Hematopoietic multipotent progenitor cell treated with erythropoietin and hydrocortisone succinate and interleukin-3 and kit ligand, for 4 days (in vitro differentiated cells): ENCODE measurements at regions not wholly inside any gene's neighbourhood (a gene's known extent, or its start where the extent isn't known, plus 50 kb on each side); places are given as distances from the start of the nearest gene placed in this dataset.

Experiments
- DNase-seq: peaks from one replicate; pipeline ENCODE4 v3.0.0-alpha.2; 2015

DNA sequence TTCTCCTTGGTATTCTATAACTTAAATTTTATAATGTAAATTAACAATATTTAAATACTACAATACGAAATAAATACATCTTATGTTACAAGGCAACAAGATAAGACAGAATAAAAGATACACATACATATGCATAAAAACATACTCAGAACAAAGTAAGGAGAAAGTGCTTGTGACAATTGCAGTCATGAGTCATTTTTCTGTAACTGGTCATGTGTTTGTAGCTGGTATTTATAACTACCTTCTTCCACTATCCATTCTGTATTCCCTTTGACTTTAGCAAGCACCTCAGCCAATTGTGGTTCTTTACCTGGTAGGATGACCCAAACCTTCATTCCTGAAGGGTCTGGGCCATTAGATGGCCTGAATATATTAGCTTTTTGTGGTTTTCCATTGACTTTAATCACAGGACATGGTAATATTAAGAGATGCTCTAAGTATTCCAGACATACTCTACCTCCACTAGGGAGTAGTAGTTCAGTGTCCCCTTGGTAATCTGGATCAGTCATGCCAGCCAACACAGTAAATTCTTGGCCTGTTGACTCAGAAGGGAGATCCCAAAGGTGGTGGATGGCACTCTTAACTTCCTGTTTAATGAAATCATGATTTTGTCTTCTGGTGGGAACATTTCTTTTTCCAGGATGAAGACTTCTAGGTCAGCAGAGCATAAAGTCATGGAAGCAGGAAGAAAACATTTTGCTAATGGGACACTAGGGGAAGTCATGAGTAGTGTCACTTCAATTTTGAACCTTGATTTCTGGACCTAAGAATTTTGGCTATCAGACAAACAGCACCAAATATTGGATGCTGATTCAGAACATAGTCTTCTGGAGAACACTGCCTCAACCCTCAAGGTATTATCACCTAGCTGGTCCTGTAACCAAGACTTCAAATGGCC, 733.7 kb upstream of the IGFBP3 start:
- no peak for DNase-seq

DNA sequence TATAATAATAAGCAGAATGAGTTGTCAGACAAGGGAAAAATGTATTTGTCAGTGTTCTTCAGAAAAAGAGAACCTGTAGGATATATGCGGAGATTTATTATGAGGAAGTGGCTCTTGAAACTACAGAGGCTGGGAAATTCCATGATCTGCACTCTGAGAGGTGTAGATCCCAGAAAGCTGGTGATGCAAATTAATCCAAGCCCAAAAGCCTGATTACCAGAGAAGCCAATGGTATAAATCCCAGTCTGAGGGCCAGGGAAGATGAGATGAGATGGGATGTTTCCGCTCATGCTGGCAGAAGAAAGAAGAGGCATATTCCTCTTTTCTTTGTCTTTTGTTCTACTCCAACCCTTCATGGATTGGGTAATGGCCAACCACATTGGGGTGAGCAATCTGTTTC, 732.8 kb upstream of the IGFBP3 start:
- DNase-seq = no peak

DNA sequence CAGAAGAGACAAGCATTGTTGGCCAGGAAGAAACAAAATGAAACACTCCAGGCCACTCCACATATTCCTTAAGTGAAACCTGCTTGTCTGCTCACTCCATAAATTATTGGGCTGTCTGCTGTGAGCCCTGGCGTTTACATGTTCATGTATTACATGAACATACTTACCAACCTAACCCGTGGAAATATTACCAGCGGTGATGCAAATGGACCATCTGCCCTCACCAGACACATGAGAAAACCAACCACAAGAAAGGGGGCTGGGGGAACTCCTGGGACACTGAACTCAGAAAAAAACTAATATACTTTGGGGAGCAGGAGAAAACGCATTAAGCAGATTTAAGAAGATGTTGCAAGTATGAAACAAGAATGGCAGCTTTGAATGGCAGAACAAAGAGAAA, 731.2 kb upstream of the IGFBP3 start:
- DNase-seq = no peak

DNA sequence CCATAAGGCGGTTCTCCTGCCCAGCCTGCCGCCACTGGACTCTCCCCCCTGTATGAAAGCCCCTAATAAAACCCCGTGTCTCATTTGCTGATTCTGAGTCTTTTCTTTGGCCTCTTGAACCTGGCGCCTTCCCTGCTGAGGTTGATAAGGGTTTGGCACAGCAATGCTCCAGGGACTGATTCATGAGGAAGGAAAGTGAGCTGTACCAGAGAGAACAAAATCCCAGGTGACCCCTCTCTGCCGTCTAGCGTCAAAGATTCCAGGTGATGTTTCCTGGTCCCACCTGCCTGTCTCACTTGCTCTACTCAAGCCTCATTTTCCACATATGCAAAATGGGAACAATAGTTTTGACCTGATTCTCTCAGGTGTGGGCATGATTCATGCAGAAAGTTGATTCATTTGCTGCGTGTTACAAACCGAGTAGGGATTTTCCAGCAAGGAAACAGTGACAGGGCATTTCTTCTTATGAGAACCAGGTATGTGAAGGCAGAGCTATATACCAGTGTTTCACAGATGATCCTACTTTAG, 730.6 kb upstream of the IGFBP3 start:
- DNase-seq = no peak

DNA sequence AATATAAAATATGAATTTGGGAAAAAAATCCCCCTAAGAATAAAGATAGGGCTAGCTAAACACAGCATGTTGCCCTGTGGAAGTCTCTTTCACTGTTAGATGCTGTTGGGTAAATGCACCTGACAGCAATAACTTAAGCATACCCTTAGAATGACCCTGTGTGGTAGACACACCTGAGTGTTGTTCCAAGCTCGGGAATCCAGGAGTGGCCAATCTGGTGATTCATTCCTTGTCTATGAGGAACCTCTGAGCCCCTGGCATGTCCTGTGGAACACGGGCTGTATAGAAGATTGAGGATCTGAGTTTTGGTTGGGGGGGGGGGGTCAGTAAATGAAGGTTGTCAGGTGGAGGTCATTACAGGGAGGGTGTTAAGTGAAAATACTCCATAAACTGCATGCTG, 730.0 kb upstream of the IGFBP3 start:
- DNase-seq = no peak

DNA sequence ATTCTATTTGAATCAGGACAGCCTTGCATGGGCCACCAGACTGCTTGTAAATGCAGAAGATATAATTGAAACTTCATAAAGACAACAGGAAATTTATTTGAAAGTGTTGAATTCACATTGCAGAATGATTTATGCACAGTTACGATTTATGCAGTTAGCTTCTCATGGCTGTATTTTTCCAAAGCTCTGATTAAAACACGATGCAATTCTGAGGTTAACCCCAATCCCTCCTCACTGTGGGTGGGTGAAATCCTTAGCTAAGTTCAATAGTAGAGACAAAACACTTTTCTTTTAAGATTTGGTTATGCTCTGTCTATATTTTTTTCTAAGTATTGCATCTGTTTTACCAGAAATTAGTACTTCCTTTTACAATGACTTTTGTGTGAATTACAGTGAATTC, 728.8 kb upstream of the IGFBP3 start:
- DNase-seq = no peak

DNA sequence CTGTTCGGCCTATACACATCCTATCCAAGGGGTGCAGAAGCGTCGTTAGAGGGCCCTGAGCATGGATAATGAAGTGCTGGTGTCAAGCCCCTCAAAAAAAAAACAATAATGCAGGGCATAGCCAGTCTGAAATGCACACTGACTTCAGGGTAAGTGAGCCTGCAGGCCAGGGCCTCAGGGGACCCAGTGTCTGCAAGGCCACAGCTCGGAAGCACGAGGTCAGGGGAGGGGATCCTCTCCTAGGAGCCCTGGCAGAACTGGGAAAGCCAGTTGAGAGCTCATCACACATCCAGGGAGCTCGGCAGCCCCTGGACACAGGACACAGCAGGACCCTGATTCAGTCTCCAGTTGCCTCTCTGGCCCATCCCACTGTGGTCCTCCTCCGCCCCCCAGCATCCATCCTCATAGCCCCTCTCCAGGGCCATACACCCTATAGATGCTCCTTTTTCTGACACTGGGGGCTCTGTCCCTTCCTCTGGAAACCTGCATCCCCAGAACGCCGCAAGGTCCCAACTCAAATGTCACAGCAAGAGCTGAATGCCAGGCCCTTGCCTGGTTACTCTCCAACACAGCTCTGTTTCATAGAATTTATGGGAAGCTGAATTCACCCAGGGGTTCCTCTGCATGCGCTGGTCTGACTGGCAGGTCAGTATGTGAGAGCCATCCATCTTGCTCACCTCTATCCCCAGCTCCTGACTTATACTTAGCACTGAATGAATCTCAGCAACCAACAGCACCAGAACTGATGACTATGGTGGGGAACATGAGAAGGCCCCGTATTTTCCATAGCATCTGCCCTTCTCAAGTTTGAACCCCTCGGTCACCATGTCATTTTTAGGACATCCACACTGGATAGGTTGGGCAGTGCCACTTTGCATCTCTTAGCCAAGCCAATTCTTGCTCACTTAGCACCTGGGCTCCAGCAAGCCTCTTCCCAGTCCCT, 717.0 kb upstream of the IGFBP3 start:
- no peak for DNase-seq

DNA sequence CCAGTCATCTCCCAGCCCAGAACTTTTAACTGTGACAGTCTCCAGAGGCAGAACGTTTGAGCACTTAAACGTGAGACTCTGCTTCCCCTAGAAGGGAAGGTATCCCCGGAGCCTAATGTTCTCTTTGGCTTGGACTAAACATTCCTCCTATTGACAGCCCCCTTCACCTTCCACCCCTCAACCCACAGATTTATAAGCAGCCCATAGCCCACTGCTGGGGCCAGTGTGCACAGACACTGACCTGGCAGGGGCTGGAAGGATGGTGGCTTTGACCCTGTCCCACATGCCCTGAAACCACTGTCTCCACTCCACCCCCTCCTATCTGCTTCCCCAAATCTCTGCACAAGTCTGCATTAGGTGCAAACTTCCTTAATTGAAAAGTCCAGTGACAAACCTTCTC, 715.0 kb upstream of the IGFBP3 start:
- no peak for DNase-seq

DNA sequence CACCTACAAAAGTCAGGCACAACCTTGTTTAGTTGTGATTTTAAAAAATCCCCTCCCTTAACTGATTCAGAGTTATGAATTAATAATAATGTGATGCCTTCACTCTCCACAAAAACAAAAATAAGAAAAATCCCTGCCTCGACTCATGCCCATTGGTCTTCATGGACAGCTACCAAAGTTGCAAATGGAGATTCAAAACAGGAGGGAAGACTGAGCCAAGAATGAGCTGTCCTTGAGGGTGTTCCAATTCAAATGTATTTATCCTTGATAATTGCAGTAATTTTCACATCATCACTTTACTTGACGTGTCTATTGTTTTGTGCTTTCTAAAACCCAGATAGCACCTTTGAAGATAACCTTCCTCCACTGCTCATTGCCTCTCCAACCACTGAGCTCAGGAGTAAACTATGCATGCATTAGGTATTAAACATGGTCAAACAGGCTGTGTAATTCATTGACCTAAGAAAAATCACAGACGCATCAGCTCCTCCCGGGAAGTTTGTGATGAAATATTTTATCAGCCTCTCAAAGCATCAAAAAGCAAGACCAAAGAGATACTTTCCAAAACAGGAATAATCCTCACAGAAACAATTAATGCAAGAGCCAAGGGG, 712.7 kb upstream of the IGFBP3 start:
- DNase-seq = no peak

DNA sequence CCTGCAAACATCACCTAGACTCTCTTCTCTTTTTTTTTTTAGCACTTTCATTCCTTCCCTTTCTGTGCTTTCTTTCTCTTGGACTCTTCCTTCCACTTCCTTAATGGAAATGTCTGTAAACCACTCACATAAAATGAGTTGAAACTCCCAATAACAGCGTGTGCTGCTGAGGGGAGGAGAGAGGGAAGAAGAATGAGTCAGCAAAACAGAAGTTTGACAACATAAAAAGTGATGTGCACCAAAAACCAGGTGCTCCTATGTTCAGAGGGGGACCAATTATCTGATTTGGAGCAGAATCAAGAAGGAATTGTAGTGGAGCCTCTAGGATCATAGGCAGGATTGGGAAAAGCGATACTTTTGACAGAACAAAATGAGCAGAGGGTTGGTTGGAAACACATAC, 712.1 kb upstream of the IGFBP3 start:
- no peak for DNase-seq

DNA sequence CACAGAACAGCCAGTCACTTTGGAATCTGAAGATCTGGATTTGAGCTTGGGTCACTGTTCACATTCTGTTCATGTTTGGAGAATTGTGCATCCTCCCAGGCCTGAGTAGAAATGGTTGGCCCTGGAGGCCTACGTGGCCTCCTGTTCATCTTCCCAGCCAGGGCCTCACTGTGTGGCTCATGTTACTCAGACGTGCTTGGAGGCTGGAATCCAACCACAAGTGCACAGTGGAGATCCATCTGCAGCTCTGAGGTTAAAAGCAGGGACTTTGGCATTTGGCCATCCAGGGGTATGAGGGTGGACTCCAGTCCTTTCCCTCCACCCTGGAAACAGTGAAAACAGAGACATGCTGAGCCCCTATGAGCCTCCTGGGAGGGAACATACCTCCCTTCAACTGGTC, 709.0 kb upstream of the IGFBP3 start:
- DNase-seq = no peak

DNA sequence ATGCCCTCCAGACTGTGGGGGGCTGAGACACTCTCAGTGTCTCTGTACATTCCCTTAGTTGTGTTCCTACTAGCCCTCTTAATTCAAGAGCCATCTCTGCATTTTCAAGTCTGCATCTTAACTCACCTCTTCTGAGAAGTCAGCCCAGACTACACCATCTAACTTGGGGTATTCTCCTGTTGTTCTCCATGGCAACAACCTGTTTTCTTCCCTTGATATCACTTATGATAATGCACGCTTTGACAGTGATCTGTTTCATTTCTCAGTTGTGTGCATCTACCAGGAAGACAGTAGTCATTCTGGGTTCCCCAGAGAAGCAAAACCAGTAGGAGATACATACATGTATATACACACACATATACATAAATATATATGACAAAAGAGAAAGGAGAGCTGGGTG, 707.3 kb upstream of the IGFBP3 start:
- DNase-seq = no peak

DNA sequence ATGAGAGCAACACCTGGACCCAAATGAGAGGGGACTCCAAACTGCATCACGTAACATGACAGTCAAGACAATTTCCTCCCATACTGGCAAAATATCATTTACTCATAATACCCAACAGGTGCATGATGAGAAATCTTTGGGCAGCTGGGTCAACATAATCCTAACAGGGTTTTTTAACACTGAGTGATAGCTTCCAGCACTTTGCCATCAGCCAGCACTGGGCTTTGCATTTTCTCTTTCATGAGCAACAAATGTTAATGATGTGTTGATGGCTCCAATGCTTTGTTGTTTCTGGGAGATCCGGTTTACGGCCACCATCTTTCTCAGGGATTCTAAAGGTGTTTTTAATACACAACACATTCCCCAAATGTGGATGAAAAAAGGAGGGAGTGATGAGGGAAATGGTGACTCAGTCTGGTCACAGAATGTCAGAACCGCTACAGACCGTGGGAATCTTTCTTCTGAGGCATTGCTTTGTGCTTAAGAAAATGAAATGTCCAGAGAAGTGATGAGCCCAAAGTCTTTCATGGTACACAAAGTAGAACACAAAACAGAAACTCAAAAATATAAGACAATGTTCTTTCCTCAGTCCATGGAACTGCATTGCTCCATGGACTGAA, 705.7 kb upstream of the IGFBP3 start:
- DNase-seq = no peak

DNA sequence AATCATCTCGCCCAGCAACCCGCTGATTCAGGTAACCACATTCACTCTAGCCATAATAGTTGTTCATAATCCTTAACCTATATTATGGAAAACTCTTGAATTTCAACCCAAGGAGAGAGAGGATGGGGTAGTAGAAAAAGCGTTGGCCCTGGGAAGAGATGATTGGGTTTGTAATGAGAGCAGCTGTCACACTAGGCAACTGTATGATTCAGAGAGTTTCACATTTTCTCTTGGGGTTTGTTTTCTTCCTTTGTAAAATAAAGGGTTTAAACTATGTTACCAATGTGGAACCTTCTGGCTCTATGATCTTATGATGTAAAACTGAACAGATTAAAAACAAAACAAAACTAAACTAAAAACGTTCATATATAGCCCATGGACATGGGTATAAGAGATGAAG, 705.2 kb upstream of the IGFBP3 start:
- no peak for DNase-seq

DNA sequence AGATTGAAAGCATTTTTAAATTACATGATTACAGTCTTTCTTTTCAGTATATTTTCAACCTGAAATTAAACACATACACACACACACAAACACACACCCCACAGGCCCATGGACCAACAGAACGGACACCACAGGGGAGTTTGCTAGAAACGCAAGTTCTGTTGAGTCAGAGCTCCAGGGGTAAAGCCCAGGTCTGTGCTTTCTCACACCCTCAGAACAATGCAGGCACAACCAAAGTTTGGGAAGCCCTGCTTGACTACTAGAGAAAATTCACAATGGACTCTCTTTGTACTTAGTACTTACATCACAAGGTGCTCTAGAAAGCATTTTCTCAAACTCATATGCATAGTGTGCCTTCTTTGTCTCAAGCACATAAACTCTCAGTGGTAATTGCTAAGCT, 704.0 kb upstream of the IGFBP3 start:
- no peak for DNase-seq

DNA sequence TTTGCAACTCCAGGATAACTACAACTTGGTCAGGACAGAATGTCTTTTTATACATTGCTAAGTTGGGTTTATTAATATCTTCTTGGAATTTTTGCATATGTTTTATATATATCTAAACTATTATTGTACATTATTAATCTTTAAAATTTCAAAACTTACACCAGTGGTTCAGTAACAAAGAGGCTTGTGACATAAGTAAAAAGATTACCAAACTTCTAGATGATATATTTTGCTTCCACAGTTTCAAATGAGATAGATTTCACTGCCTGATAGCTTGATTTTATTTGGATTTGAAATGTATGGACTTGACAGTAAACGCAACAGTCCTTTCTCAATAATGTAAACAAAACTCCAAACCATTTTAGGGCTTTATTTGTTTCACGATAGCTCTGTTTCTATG, 701.2 kb upstream of the IGFBP3 start:
- DNase-seq = no peak

DNA sequence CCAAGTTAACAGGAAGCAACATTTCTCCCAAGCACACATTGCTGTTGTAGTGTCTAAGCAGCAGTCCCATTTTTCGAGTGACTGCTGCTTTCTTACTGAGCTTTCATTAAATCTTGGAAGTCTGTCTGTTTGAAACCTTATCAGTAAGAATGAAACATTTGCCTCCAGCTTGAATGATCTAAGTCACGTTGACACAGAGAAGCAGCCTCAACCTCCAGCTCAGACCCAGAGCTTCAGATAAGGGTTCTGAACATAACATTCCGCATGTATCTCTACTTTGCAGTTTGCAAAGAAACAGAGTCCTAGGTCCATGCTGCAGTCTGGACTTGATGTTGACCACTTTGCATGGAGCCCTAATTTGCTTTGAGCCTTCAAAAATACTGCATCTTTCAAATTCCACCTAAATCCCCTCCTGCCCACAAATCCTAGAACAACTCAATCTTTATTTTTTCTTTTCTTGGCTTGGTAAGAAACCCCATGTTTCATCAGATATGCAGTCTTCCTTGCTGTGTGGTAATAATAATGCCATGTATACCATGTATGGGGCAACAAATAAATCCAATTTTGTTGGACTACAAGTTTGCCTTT, 698.7 kb upstream of the IGFBP3 start:
- DNase-seq = no peak

DNA sequence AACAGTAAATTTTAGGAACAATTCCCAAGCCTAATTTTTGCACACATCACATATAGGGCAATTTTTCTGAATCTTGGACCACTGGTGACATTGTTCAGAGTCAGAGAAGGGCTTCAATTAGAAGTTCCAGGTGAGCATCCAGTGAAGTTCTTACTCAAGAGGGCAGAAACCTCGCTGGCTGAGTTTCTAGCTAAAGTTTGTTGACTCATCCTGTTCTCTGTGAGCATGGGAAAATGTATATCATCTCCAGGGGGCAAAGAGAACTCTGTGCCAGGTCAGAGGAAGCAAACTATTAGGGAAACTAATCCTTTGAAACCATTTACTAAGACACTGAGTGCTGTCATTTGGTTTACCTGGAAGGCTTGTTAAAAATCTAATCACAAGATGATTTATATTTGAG, 695.6 kb upstream of the IGFBP3 start:
- no peak for DNase-seq

DNA sequence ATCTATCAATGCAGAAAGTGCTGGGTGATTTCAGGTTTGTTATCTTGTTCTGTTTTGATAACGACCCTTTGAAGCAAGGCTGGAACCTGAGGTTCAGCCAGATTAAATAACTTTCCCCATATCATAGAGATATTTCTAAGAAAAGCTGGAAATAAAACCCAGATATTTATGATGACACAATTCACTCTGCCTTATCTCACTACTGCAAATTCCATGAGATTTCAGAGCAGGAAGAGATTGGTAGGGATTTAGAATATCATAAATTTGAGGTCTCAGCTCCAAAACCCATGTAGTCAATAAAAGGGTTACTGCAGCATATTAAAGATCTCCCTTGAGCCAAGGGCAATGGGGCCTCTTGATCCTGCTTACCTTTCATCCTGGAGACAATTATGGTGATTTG, 692.5 kb upstream of the IGFBP3 start:
- no peak for DNase-seq

DNA sequence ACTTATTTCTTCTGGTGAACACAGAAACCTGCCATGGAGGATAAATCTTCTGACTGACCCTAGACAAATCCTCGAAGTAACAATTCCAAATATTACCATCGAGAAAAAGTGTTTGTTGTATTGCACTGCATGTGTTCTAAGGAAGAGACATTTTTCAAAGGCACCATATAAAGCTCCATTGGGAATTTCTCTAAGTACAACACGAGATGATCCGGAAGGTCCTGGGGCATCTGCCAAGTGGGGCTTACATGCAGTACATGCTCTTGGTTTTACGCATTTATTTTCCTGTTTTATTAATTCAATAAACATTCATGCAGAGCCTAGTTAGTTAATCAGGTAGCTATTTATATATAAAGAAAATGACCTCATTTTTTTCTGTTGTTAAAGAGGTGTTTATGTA, 692.0 kb upstream of the IGFBP3 start:
- DNase-seq = no peak

DNA sequence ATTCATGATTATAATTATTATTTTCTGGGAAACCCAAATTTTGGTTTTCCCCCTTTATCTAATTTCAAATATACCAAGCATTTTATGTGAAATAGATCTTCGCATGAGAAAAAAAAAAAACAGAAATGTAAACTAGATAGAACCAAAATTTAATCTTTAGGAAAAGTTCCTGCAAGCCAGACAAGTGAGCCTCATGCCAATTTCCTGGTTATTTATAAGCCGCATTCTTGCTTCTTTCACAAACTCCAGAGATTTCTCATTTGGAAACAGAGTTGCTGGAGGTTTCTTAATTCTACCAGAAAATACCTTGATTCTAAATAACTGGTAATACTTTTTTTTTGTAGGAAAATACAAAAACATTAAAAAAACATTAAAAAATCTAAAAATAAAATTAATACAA, 690.4 kb upstream of the IGFBP3 start:
- no peak for DNase-seq

DNA sequence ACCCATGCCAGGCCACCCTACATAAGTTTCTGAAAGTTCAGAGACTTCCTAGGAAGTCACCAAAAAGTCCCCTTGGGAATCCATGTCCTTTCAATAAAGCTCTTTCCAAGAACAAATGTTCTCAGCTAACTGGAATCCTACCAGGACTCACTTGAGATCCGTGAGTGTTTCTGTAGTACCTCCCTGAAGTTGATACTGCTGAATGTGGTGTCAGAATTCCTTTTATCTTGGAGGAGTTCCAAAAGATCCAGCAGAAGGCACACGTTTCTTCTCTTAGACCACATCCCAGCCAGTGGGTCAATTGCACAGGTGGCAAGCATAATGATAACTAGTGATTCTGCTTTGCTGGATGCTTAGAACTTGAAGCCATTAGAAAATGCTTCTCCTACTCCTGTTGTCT, 689.7 kb upstream of the IGFBP3 start:
- DNase-seq = no peak

DNA sequence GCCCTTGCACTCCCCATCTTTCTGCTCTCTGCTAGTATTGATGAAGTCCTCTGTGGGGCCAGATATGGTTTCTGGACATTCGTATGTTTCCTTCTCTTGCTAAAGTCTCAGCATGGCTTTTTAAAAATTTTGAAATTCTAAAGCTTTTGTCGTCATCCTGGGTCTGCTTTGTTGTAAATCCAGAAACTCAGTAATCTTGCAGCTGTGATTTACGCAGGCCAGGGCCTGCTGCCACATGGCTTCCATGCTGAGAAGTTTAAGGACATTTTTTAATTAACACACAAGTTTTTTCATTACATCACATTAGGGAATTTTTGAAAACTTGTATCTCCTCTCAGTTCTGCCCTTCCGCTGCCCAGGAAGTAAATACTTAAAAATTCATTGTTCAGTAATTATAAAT, 686.1 kb upstream of the IGFBP3 start:
- DNase-seq = no peak
